GM21367 (cell line): ENCODE measurements at regions not wholly inside any gene's neighbourhood (a gene's known extent, or its start where the extent isn't known, plus 50 kb on each side); places are given as distances from the start of the nearest gene placed in this dataset.
"Not testable (repeated sequence)": the region's sequence is repeated elsewhere in the genome, so short reads cannot be mapped to it uniquely, and the experiment has no call there.

Experiments used
- ATAC-seq: cut with Tn5 transposase; IDR thresholded peaks from one replicate; pipeline ENCODE4 v1.9.1; 2021; ENCODE audit not compliant: unreplicated experiment

GRCh38 chr14:81584495-81584894, 50.8 kb upstream of the SEL1L start:
- ATAC-seq, result no peak

GRCh38 chr14:81589381-81590065, 55.9 kb upstream of the SEL1L start:
- ATAC-seq, result no peak

- ATAC-seq, result no peak
Measured at GRCh38 chr14:81591266-81591665, 57.6 kb upstream of the SEL1L start.

GRCh38 chr14:81594012-81594411, 60.4 kb upstream of the SEL1L start:
- ATAC-seq, result no peak

- no peak for ATAC-seq
Measured at GRCh38 chr14:81605660-81606059, 72.0 kb upstream of the SEL1L start.

GRCh38 chr14:81613341-81614045, 79.8 kb upstream of the SEL1L start:
- ATAC-seq, result no peak

GRCh38 chr14:81614302-81614701, 80.6 kb upstream of the SEL1L start:
- ATAC-seq, result not testable (repeated sequence)

- no peak for ATAC-seq
Measured at GRCh38 chr14:81618695-81619094, 85.0 kb upstream of the SEL1L start.

GRCh38 chr14:81619816-81620215, 86.2 kb upstream of the SEL1L start:
- no peak for ATAC-seq

GRCh38 chr14:81623771-81624396, 90.2 kb upstream of the SEL1L start:
- not testable (repeated sequence) for ATAC-seq

GRCh38 chr14:81625343-81625742, 91.7 kb upstream of the SEL1L start:
- ATAC-seq, result no peak

GRCh38 chr14:81632157-81632556, 98.5 kb upstream of the SEL1L start:
- ATAC-seq, result no peak

- ATAC-seq, result no peak
Measured at GRCh38 chr14:81633496-81633895, 99.8 kb upstream of the SEL1L start.

- ATAC-seq, result no peak
Measured at GRCh38 chr14:81637639-81638038, 104.0 kb upstream of the SEL1L start.

- no peak for ATAC-seq
Measured at GRCh38 chr14:81638656-81639280, 105.1 kb upstream of the SEL1L start.

GRCh38 chr14:81653626-81654025, 120.0 kb upstream of the SEL1L start:
- no peak for ATAC-seq

GRCh38 chr14:81655423-81656314, 122.0 kb upstream of the SEL1L start:
- no peak for ATAC-seq

- no peak for ATAC-seq
Measured at GRCh38 chr14:81656811-81657210, 123.2 kb upstream of the SEL1L start.

- no peak for ATAC-seq
Measured at GRCh38 chr14:81662066-81662465, 128.4 kb upstream of the SEL1L start.

GRCh38 chr14:81662570-81663197, 129.0 kb upstream of the SEL1L start:
- no peak for ATAC-seq
